GM03348 (cell line): ENCODE measurements at regions not wholly inside any gene's neighbourhood (a gene's known extent, or its start where the extent isn't known, plus 50 kb on each side); places are given as distances from the start of the nearest gene placed in this dataset.
A peak's percentile ranks its signal among the peaks of the same experiment; 100 is the strongest.

Experiments used
- DNase-seq: peaks from one replicate; pipeline ENCODE4 v3.0.0; 2012; ENCODE audit warnings: low spot score

- DNase-seq: peak; percentile 66
Measured at GRCh38 chr5:121199216-121199999, 652.3 kb upstream of the FTMT start.

GRCh38 chr5:121218086-121218485 lies 633.6 kb upstream of the FTMT start:
- no peak for DNase-seq

GRCh38 chr5:121221483-121221882 lies 630.2 kb upstream of the FTMT start:
- no peak for DNase-seq

GRCh38 chr5:121226765-121227164 lies 624.9 kb upstream of the FTMT start:
- DNase-seq: no peak

- no peak for DNase-seq
Measured at GRCh38 chr5:121239951-121240350, 611.7 kb upstream of the FTMT start.

- DNase-seq: no peak
Measured at GRCh38 chr5:121246971-121247370, 604.7 kb upstream of the FTMT start.

GRCh38 chr5:121251954-121252353 lies 599.7 kb upstream of the FTMT start:
- no peak for DNase-seq

GRCh38 chr5:121257621-121258020 lies 594.1 kb upstream of the FTMT start:
- no peak for DNase-seq

- no peak for DNase-seq
Measured at GRCh38 chr5:121263456-121263855, 588.2 kb upstream of the FTMT start.

GRCh38 chr5:121264605-121265004 lies 587.1 kb upstream of the FTMT start:
- DNase-seq: no peak

- DNase-seq: no peak
Measured at GRCh38 chr5:121271546-121271945, 580.1 kb upstream of the FTMT start.

GRCh38 chr5:121273833-121274433 lies 577.7 kb upstream of the FTMT start:
- DNase-seq: peak; percentile 57

GRCh38 chr5:121279801-121280200 lies 571.9 kb upstream of the FTMT start:
- DNase-seq: no peak

GRCh38 chr5:121285801-121286521 lies 565.7 kb upstream of the FTMT start:
- DNase-seq: peak; percentile 23

- DNase-seq: no peak
Measured at GRCh38 chr5:121288781-121289180, 562.9 kb upstream of the FTMT start.

- DNase-seq: no peak
Measured at GRCh38 chr5:121292664-121293063, 559.0 kb upstream of the FTMT start.

GRCh38 chr5:121296356-121296755 lies 555.3 kb upstream of the FTMT start:
- DNase-seq: no peak

- no peak for DNase-seq
Measured at GRCh38 chr5:121299153-121299552, 552.5 kb upstream of the FTMT start.

- DNase-seq: no peak
Measured at GRCh38 chr5:121304838-121305237, 546.8 kb upstream of the FTMT start.

- DNase-seq: no peak
Measured at GRCh38 chr5:121313886-121314285, 537.8 kb upstream of the FTMT start.

GRCh38 chr5:121315786-121316185 lies 535.9 kb upstream of the FTMT start:
- DNase-seq: no peak

GRCh38 chr5:121319292-121319691 lies 532.4 kb upstream of the FTMT start:
- no peak for DNase-seq

GRCh38 chr5:121325930-121326329 lies 525.8 kb upstream of the FTMT start:
- DNase-seq: no peak
